Endodermal cell (in vitro differentiated cells): ENCODE measurements at regions not wholly inside any gene's neighbourhood (a gene's known extent, or its start where the extent isn't known, plus 50 kb on each side); places are given as distances from the start of the nearest gene placed in this dataset.

Source experiments
- DNase-seq: peaks from one replicate; pipeline ENCODE4 v3.0.0-alpha.2; 2017
- H3K27ac ChIP-seq: 2 replicates; pipeline ENCODE4 v1.5.1; 2013; ENCODE audit warnings: mild to moderate bottlenecking, low read depth, low read length, moderate library complexity
- H3K27me3 ChIP-seq: 2 replicates; pipeline ENCODE4 v1.6.1; 2013; ENCODE audit warnings: mild to moderate bottlenecking, low read length, moderate library complexity; ENCODE audit not compliant: insufficient read depth, control insufficient read depth, poor library complexity, severe bottlenecking
- H3K36me3 ChIP-seq: 2 replicates; pipeline ENCODE4 v1.7.0; 2013; ENCODE audit warnings: mild to moderate bottlenecking, low read length, moderate library complexity; ENCODE audit not compliant: control insufficient read depth, insufficient read depth
- H3K4me1 ChIP-seq: one replicate; pipeline ENCODE4 v1.7.0; 2013; ENCODE audit warnings: low read length; ENCODE audit not compliant: control insufficient read depth, insufficient read depth
- H3K4me3 ChIP-seq: 2 replicates; pipeline ENCODE4 v1.5.1; 2013; ENCODE audit warnings: mild to moderate bottlenecking, low read length, moderate library complexity
- H3K9ac ChIP-seq: 2 replicates; pipeline ENCODE4 v1.6.1; 2013; ENCODE audit warnings: mild to moderate bottlenecking, low read length, moderate library complexity; ENCODE audit not compliant: poor library complexity, severe bottlenecking; ENCODE audit errors: extremely low read depth
- H3K9me3 ChIP-seq: 2 replicates; pipeline ENCODE4 v1.6.1; 2013; ENCODE audit warnings: mild to moderate bottlenecking, low read length, moderate library complexity; ENCODE audit not compliant: control insufficient read depth
- H3K27ac Mint-ChIP-seq: 2 replicates; pipeline ENCODE4 v1.8.0; 2020; ENCODE audit warnings: mixed read lengths
- H3K27me3 Mint-ChIP-seq: 2 replicates; pipeline ENCODE4 v1.8.0; 2021; ENCODE audit warnings: mild to moderate bottlenecking, mixed read lengths; ENCODE audit not compliant: insufficient read depth
- H3K36me3 Mint-ChIP-seq: 2 replicates; pipeline ENCODE4 v1.8.0; 2020; ENCODE audit warnings: low read depth, mixed read lengths
- H3K4me1 Mint-ChIP-seq: 2 replicates; pipeline ENCODE4 v1.8.0; 2020; ENCODE audit warnings: mixed read lengths
- H3K4me3 Mint-ChIP-seq: 2 replicates; pipeline ENCODE4 v1.8.0; 2020; ENCODE audit warnings: mild to moderate bottlenecking, moderate library complexity, mixed read lengths
- H3K9me3 Mint-ChIP-seq: 2 replicates; pipeline ENCODE4 v1.8.0; 2020; ENCODE audit warnings: mild to moderate bottlenecking, mixed read lengths
- WGBS, 2 experiments: methylation state at CpG; one replicate each; pipeline versions ENCODE4 v1.1.5 to v1.1.7; 2013; ENCODE audit warnings: missing lambda C conversion rate in 2 of 2, mixed read lengths in 1 of 2; ENCODE audit not compliant: insufficient coverage in 1 of 2, insufficient read length in 1 of 2; 5-methylcytosine and 5-hydroxymethylcytosine counted together
- TF ChIP-seq, protein P1 (sequence below): fragments of 200-600 bp; sonication (generic); conservative IDR thresholded peaks from 2 replicates; pipeline ENCODE4 v1.5.0; 2021; ENCODE audit warnings: antibody characterized with exemption, mild to moderate bottlenecking

DNA sequence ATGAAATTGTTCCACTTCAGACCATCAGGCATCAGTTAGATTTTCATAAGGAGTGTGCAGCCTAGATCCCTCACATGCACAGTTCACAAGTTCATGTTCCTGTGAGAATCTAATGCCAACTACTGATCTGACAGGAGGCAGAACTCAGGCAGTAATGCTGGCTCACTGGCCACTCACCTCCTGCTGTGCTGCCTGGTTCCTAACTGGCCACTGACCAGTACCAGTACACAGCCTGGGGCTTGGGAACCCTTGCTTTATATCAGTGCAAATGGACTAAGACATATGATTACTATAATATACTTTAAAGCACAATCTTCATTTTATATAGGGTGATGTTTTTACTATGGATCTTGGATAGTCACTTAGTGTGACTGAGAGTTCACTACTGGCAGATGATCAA lies 259.2 kb downstream of the SLCO4C1 start:
- H3K4me1 Mint-ChIP-seq = peaks cover 4% of the 10 kb centered on the region
- no peaks in the 10 kb centered on the region for H3K36me3 Mint-ChIP-seq

DNA sequence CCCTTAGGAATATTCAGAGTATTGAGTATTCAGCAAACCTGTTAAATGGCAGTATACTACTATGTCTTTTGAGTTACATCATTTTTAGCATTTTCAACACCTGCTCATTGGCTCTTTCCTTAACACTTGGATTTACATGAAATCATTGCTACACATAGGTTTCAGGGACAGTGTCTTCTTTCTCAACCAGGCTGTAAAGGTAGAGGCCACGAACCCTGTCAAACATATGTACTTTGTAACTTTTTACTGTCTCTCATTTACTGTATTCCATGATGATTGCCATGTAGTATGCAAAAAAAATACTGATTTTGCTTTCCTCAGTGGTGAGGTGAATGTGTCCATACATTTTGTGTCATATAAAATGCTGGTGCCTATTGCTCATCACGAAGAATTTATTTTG lies 264.4 kb downstream of the SLCO4C1 start:
- Histone ChIP-seq H3K36me3 (no peaks in the 10 kb centered on the region), H3K4me3 (no peak overlapping the region), H3K4me1 (no peaks in the 10 kb centered on the region), H3K27me3 (no peaks in the 10 kb centered on the region), H3K9me3 (no peaks in the 10 kb centered on the region), H3K27ac (no peak overlapping the region), H3K9ac (no peak overlapping the region)
- WGBS, 2 experiments = 93 to 100% methylated on average over 1 to 2 of the region's 2 CpGs
- H3K4me3 Mint-ChIP-seq = no peak overlapping the region
- H3K27ac Mint-ChIP-seq = no peak overlapping the region
- no peaks in the 10 kb centered on the region for H3K27me3 Mint-ChIP-seq
- TF ChIP-seq, protein P1, sequence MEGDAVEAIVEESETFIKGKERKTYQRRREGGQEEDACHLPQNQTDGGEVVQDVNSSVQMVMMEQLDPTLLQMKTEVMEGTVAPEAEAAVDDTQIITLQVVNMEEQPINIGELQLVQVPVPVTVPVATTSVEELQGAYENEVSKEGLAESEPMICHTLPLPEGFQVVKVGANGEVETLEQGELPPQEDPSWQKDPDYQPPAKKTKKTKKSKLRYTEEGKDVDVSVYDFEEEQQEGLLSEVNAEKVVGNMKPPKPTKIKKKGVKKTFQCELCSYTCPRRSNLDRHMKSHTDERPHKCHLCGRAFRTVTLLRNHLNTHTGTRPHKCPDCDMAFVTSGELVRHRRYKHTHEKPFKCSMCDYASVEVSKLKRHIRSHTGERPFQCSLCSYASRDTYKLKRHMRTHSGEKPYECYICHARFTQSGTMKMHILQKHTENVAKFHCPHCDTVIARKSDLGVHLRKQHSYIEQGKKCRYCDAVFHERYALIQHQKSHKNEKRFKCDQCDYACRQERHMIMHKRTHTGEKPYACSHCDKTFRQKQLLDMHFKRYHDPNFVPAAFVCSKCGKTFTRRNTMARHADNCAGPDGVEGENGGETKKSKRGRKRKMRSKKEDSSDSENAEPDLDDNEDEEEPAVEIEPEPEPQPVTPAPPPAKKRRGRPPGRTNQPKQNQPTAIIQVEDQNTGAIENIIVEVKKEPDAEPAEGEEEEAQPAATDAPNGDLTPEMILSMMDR = no peak
- no peak for DNase-seq
- no peaks in the 10 kb centered on the region for H3K36me3 Mint-ChIP-seq
- no peaks in the 10 kb centered on the region for H3K9me3 Mint-ChIP-seq
- H3K4me1 Mint-ChIP-seq = no peaks in the 10 kb centered on the region

More for the DNA sequence above, 259.2 kb downstream of the SLCO4C1 start:
- no peaks in the 10 kb centered on the region for H3K9me3 Mint-ChIP-seq
- H3K27me3 Mint-ChIP-seq = no peaks in the 10 kb centered on the region
- H3K4me1 ChIP-seq = no peaks in the 10 kb centered on the region
- H3K27ac Mint-ChIP-seq = no peak overlapping the region
- no peaks in the 10 kb centered on the region for H3K36me3 ChIP-seq
- H3K9me3 ChIP-seq = no peaks in the 10 kb centered on the region
- H3K27ac ChIP-seq = no peak overlapping the region
- no peak overlapping the region for H3K4me3 Mint-ChIP-seq
- H3K9ac ChIP-seq = no peak overlapping the region
- no peaks in the 10 kb centered on the region for H3K27me3 ChIP-seq
- TF ChIP-seq, protein P1 = no peak
- H3K4me3 ChIP-seq = no peak overlapping the region
- DNase-seq = no peak

DNA sequence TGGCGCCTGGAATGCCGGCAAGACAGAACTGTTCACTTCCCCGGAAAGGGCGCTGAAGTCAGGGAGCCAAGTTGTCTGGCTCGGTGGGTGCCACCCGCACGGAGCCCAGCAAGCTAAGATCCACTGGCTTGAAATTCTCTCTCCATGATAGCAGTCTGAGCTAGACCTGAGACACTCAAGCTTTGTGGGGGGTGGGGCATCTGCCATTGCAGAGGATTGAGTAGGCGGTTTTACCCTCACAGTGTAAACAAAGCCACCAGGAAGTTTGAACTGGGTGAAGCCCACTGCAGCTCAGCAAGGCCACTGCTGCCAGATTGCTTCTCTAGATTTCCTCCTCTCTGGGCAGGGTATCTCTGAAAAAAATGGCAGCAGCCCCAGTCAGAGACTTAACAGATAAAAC lies 277.4 kb downstream of the SLCO4C1 start:
- H3K27ac Mint-ChIP-seq = peak overlapping the region; percentile 69

More for the DNA sequence above, 277.4 kb downstream of the SLCO4C1 start:
- peaks cover 24% of the 10 kb centered on the region for H3K4me1 Mint-ChIP-seq
- H3K36me3 ChIP-seq = no peaks in the 10 kb centered on the region
- no peaks in the 10 kb centered on the region for H3K27me3 Mint-ChIP-seq
- H3K36me3 Mint-ChIP-seq = no peaks in the 10 kb centered on the region
- H3K27me3 ChIP-seq = no peaks in the 10 kb centered on the region
- peak; percentile 70 for DNase-seq
- H3K4me3 Mint-ChIP-seq = peak overlapping the region; percentile 27
- TF ChIP-seq, protein P1 = no peak
- no peak overlapping the region for H3K27ac ChIP-seq
- no peak overlapping the region for H3K4me3 ChIP-seq
- no peak overlapping the region for H3K9ac ChIP-seq
- no peaks in the 10 kb centered on the region for H3K4me1 ChIP-seq
- peaks cover 11% of the 10 kb centered on the region for H3K9me3 Mint-ChIP-seq
- H3K9me3 ChIP-seq = no peaks in the 10 kb centered on the region
- WGBS, 2 experiments = 80 to 83% methylated on average over 8 of the region's 8 CpGs
